Posterior vena cava (tissue), 2 donors: ENCODE measurements at regions not wholly inside any gene's neighbourhood (a gene's known extent, or its start where the extent isn't known, plus 50 kb on each side); places are given as distances from the start of the nearest gene placed in this dataset.

Source experiments
- DNase-seq: peaks from one replicate; pipeline ENCODE4 v3.0.0-alpha.2; 2020; ENCODE audit warnings: low spot score
- intact Hi-C, 2 donors: fragments of 100-400 bp; cut with DNase I; formaldehyde crosslinking; loops; one replicate each; pipeline versions ENCODE4 v1.14.1 to v1.14.2; 2022 to 2023
- donor health status: DM: yes; HTN: yes; CAD: no.
- donor health status: DM: yes; HTN: yes; CAD: no.

- intact Hi-C loops: no loop called here
- no peak for DNase-seq
These were observed 50.2 kb upstream of the SLCO3A1 start for GRCh38 chr15:91803260-91803659.
